ENCODE measurements at regions not wholly inside any gene's neighbourhood (a gene's known extent, or its start where the extent isn't known, plus 50 kb on each side); places are given as distances from the start of the nearest gene placed in this dataset.
A peak's percentile ranks its signal among the peaks of the same experiment; 100 is the strongest.

GRCh38 chr4:41873380-41874295, 61.6 kb upstream of the TMEM33 start:
- TF ChIP-seq CTCF (IDR thresholded peaks at IDR 0.05; ENCODE audit: control insufficient read depth, extremely low read depth, insufficient read depth), result no peak
- no peak for DNase-seq (ENCODE audit: low read depth)
- no peak overlapping the region for H3K4me3 ChIP-seq (ENCODE audit: low read depth, low read length)

- TF ChIP-seq CTCF (IDR thresholded peaks at IDR 0.05; ENCODE audit: control insufficient read depth, extremely low read depth, insufficient read depth), result no peak
- no peak overlapping the region for H3K4me3 ChIP-seq (ENCODE audit: low read depth, low read length)
- DNase-seq (ENCODE audit: low read depth), result no peak
Measured at GRCh38 chr4:41870035-41870434, 65.2 kb upstream of the TMEM33 start.

GRCh38 chr4:41866799-41867677, 68.2 kb upstream of the TMEM33 start:
- no peak for TF ChIP-seq CTCF (IDR thresholded peaks at IDR 0.05; ENCODE audit: control insufficient read depth, extremely low read depth, insufficient read depth)
- no peak overlapping the region for H3K4me3 ChIP-seq (ENCODE audit: low read depth, low read length)
- DNase-seq (ENCODE audit: low read depth), result no peak

- DNase-seq (ENCODE audit: low read depth), result no peak
- no peak for TF ChIP-seq CTCF (IDR thresholded peaks at IDR 0.05; ENCODE audit: control insufficient read depth, extremely low read depth, insufficient read depth)
- H3K4me3 ChIP-seq (ENCODE audit: low read depth, low read length), result no peak overlapping the region
Measured at GRCh38 chr4:41865981-41866798, 69.0 kb upstream of the TMEM33 start.

GRCh38 chr4:41865306-41865980, 69.8 kb upstream of the TMEM33 start:
- no peak overlapping the region for H3K4me3 ChIP-seq (ENCODE audit: low read depth, low read length)
- DNase-seq (ENCODE audit: low read depth), result no peak
- TF ChIP-seq CTCF (IDR thresholded peaks at IDR 0.05; ENCODE audit: control insufficient read depth, extremely low read depth, insufficient read depth), result no peak

- no peak overlapping the region for H3K4me3 ChIP-seq (ENCODE audit: low read depth, low read length)
- TF ChIP-seq CTCF (IDR thresholded peaks at IDR 0.05; ENCODE audit: control insufficient read depth, extremely low read depth, insufficient read depth), result no peak
- peak; percentile 27 for DNase-seq (ENCODE audit: low read depth)
Measured at GRCh38 chr4:41859087-41859486, 76.1 kb upstream of the TMEM33 start.

Measured in LNCaP clone FGC (cell line).